GM21786 (cell line): ENCODE measurements at regions not wholly inside any gene's neighbourhood (a gene's known extent, or its start where the extent isn't known, plus 50 kb on each side); places are given as distances from the start of the nearest gene placed in this dataset.

Experiments used
- ATAC-seq: cut with Tn5 transposase; IDR thresholded peaks from one replicate; pipeline ENCODE4 v1.9.1; 2021; ENCODE audit not compliant: unreplicated experiment

GRCh38 chr4:151951671-151952050 lies 190.9 kb upstream of the GATB start:
- no peak for ATAC-seq

DNA sequence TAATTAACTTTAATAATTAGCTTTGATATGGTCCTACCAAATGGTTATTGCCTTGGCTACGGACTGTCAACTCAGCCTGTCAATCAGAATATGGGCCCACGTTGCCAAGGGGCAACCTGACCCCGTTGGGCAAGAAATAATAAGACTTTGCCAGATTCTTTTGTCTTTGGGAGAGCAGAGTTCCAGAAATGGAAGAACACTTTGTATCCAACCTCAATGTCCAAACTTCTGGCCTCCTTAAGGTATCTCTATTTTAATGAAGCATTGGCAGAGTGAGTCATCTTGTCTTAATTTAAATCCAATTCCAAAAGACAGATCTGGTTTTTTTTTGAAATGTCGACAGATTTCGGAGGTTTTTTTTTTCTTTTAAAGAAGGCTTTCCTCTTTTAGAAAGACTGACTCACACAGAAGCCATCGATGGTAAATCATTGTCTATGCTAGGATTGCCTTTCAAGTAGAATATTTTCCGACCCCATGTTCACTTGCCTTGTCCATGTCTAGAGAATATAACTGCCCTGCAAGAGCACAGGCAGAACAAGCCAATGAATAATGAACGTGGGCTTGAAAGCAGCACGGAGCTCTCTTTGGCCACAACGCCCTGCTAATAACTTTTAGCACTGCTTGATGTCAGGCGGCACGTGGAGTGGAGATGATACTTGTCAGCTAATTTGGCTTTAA lies 190.3 kb upstream of the GATB start:
- no peak for ATAC-seq

GRCh38 chr4:151948351-151949016 lies 187.7 kb upstream of the GATB start:
- ATAC-seq: no peak

DNA sequence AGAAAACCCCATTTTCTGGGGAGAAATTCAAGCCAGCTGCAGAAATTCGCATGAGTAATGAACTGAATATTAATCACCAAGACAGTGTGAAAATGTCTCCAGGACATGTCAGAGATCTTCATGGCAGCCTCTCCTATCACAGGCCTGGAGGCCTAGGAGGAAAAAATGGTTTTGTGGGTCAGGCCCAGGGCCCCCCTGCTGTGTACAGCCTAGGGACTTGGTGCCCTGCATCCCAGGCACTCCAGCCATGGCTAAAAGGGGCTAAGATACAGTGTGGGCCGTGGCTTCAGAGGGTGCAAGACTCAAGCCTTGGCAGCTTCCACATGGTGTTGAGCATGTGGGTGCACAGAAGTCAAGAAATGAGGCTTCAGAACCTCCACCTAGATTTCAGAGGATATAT lies 185.9 kb upstream of the GATB start:
- ATAC-seq: no peak

- no peak for ATAC-seq
Observed at GRCh38 chr4:151942971-151943370, 182.2 kb upstream of the GATB start.

DNA sequence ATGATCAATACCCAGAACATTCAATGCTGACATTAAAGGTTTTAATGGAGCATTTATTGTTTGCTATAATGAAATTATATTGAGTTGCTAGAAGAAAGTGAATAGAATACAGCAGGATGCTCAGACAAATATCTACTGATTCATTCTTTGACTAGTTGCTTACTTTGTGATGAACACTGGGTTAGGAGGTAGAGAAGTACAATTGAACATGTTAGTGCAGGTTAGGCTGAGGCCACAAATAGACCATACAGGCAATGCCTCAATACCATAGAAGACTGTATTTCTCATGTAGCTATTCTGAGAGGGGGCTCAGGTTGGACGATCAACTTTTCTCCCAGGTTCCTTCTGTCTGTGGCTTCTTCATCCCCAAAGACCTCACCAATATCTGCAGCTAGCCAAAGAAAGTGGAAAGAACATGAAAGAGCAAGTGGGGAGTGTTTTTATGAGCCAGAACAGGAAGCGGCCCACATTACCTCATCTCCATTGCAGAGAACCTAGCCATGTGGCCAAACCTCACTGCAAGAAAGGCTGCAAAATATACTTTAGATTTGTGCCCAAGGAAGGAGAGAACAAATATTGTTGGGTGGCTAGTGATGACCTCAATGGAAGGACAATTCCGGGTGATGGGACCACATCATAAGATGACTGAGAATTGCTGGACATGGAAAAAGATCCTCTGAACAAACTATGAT lies 180.3 kb upstream of the GATB start:
- no peak for ATAC-seq

- no peak for ATAC-seq
Observed at GRCh38 chr4:151940291-151940690, 179.5 kb upstream of the GATB start.

DNA sequence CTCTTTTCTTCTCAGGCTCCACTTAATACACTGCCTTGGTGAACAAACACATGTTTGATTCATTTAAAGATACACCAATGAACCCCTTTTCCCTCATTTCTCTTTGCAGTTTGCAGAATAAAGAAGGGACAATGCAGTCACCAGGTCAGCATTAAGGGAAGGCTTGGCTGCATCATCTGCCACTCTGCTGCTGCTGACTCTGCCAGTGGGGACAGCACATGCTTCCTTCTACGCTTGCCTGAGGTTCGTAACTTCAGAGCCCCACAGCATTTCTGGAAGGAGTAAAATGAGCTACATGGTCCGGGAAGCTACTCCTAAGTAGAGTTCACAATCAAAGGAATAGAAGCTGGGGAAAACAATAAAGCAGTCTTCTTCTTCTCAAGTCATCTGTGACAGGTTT lies 178.9 kb upstream of the GATB start:
- no peak for ATAC-seq

DNA sequence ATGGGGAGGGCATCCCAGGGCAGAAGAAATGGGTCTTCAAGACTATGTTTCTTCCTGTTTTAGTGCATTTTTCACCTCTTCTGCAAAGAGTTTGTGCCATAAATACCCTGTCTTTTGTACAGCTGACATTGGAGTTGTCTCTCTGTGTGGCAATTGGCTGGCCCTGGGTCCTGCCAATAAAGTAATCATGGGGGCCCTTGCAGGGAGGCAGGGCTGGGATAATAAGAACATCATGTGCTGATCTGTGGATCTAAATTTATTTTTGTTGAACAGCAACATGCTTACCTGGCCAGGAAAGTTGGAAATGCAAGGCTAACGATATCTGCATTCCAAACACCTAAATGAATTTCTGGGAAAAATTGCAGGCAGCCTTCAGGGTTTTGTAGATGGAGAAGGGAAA lies 174.6 kb upstream of the GATB start:
- no peak for ATAC-seq

GRCh38 chr4:151934766-151935165 lies 174.0 kb upstream of the GATB start:
- no peak for ATAC-seq

DNA sequence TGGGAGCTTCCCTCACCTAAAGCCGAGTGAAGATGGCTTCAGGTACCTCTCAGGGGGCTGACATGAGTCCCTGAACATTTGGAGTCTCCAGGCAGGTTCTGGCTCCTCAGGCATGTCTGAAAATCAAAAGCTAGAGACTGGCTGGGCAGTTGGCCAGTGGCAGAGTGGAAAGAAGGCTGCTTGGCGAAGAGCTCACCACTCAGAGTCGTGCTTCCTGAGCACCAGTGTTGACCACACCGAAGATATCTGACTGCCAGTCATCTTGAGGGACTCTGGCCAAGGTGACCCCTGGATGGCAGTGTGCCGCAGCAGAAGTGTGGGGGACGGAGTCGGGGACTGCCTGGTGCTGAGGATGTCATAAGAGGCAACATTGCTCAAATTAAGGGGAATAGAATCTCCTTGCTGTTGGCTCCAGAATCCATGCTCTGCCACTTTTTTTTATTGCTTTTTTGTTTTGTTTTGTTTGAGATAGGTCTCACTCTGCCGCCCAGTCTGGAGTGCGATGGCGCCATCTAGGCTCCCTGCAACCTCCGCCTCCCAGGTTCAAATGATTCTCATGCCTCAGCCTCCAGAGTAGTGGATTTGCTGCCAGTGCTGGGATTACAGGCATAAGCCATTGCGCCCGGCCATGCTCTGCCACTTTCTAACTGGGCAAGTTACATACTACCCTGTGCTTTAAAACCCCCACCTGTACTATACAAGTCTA lies 172.5 kb upstream of the GATB start:
- ATAC-seq: no peak

DNA sequence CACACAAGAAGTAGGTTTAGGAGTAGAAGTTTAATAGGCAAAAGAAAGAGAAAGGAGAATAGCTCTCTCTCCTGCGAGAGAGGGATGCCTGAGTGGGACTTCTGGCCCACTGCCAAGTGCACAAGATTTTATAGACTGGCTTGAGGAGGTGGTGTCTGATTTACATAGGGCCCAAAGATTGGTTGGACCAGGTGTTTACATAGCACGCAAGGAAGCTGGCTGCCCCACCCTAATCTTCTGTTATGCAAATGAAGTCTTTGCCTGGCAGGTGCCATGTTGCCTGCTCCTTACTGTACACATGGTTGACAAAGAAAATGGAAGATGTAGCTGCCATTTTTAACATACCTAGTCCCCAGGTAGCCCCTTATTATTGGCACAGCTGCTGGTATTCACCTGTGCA lies 170.8 kb upstream of the GATB start:
- ATAC-seq: no peak

- ATAC-seq: no peak
Observed at GRCh38 chr4:151930372-151930771, 169.6 kb upstream of the GATB start.

DNA sequence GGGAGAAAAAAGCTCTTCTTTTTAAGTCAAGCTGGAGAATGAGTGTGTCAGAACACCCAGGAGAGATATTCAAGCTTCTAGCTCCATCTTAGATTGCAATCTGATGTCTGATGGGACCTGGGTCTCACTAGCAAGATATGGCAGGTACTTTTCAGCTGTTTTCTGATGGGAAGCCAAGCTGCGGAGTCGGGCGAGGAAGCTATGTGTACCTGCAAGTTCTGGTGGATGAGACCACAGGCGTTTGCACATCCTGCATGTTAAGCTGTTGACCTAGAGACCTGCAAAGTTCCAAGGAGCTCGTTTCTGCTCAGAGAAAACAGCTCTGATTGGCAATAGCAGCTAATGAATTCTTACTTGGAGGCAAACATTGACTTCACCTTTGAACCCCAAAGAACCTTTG lies 167.3 kb upstream of the GATB start:
- no peak for ATAC-seq

- ATAC-seq: no peak
Observed at GRCh38 chr4:151922811-151923210, 162.0 kb upstream of the GATB start.

GRCh38 chr4:151922306-151922705 lies 161.5 kb upstream of the GATB start:
- no peak for ATAC-seq

GRCh38 chr4:151921811-151922210 lies 161.0 kb upstream of the GATB start:
- no peak for ATAC-seq

DNA sequence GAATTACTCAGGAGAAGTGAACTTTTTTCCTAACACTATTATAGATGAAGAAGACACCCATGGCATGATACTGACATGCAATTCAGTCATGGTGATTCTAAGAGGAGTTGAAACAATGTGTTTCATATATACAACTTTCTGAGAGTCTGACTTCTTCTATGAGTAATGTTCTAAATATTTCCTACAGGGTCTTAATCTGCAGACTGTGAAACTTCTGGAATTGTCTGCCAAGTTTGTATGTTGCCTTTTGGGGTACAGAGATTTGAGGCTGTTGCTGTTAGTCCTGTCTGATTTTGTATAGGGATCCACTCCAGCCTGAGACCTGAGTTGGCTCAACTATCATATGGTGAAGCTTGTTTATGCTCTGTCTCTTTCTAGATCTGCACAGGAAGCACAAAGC lies 160.6 kb upstream of the GATB start:
- no peak for ATAC-seq

DNA sequence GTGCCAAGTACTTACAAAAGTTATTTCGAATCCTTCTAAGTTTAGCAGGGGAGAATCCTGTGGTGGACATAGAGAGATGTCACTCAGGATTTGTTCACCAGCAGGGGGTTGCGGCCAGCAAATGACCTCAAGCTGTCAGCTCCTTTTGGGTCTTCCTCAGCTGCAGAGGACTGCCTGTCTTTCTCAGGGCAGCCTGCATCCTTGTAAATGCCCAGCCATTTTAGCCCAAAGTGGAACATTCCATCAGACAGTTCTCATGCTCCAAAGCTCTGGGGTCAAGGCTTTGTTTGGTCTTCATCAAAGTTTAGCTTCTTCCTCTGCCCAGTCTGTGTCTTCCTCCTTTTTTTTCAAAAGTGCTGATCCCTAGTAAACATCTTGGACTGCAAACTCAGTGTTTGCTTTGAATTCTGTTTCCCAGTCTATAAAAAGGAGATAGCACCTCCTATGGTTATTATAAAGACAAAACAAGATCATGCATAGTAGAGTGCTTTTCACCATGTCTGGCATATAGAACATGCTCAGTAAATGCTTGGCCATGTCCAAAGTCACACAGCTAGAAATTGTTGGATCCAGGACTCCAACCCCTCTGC lies 156.4 kb upstream of the GATB start:
- ATAC-seq: no peak

DNA sequence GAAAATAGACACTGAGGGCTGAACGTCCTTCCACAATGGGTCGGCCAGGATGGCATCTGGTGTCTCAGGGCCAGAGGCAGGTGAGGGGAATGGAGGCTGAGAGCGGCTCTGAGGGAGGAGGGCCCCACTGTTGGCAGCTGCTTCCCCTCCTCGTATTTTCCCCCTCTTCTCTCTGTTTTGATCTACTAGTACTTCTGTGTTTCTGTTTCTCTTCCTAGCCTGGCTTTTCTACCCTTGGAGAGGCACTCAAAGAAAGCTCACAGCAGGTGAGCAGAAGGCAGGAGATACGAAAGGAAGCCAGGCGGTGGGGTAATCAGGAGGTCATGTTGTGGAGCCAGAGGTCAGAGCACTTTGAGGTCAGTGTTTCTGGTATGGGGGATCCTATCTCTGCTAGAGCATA lies 151.8 kb upstream of the GATB start:
- ATAC-seq: no peak

DNA sequence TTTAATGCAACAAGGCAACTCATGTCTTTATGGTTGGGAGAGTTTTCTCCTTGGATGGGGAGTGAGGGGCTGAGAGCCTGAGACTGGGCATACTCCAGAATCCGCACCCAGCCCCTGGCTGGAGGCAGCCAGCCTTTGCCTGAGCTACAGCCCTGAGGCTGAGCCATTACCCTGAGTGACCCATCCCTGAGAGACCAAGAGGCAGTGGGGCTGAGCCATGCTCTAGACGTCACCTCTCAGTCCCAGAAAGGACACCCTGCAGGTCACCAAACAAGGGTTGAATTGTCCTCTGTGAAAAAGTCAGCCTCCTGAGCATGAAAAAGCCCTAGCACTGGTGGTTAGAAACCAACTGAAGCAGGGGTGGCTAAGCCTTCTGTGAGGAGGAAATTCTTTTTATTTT lies 151.2 kb upstream of the GATB start:
- no peak for ATAC-seq
